A549 (cell line): ENCODE measurements at regions not wholly inside any gene's neighbourhood (a gene's known extent, or its start where the extent isn't known, plus 50 kb on each side); places are given as distances from the start of the nearest gene placed in this dataset.

ENCODE experiments used
- ATAC-seq, 2 experiments: fragments of 200-7000 bp in 1 of 2; fragments of >200 bp in 1 of 2; cut with Nextera tagmentation in 1 of 2; cut with Tn5 transposase in 1 of 2; 3 replicates each; pipeline versions ENCODE4 v1.8.0 to v1.9.1; 2018 to 2020; ENCODE audit warnings: mild to moderate bottlenecking in 1 of 2, moderate library complexity in 1 of 2
- CTCF ChIA-PET: fragments of 300-600 bp; sonication (Branson Sonifier 250); formaldehyde crosslinking; extraction: SDS; loops from one replicate; lab custom pipeline; 2021; ENCODE audit warnings: antibody characterized with exemption, inconsistent platforms; lab: Yijun Ruan, JAX
- POLR2A ChIA-PET: fragments of 350-600 bp; formaldehyde crosslinking; extraction: SDS; loops from one replicate; lab custom pipeline; 2021; ENCODE audit warnings: antibody characterized with exemption, inconsistent platforms; lab: Yijun Ruan, JAX
- DNase-seq, 2 experiments: peaks; one replicate each; pipeline versions ENCODE4 v3.0.0 to v3.0.0-alpha.2; 2011 to 2016; ENCODE audit warnings: low read depth in 1 of 2, low spot score in 1 of 2
- FAIRE-seq: peaks from 2 replicates; lab custom pipeline; 2011; peaks lifted over from hg19 to GRCh38; lab: Jason Lieb, UNC
- H3K27ac ChIP-seq, 2 experiments: fragments of >200 bp; sonication (Bioruptor Twin); formaldehyde crosslinking; 3 replicates each; pipeline ENCODE4 v1.5.1; 2016 to 2017
- H3K4me1 ChIP-seq: fragments of >200 bp; sonication (Bioruptor Twin); formaldehyde crosslinking; 3 replicates; pipeline ENCODE4 v1.6.1; 2016
- H3K4me2 ChIP-seq: fragments of >200 bp; sonication (Bioruptor Twin); formaldehyde crosslinking; 3 replicates; pipeline ENCODE4 v1.6.1; 2016
- H3K4me3 ChIP-seq: fragments of >200 bp; sonication (Bioruptor Twin); formaldehyde crosslinking; 3 replicates; pipeline ENCODE4 v1.5.1; 2016
- H3K9me3 ChIP-seq: fragments of >200 bp; sonication (Bioruptor Twin); formaldehyde crosslinking; 3 replicates; pipeline ENCODE4 v1.6.1; 2016
- CBX2 ChIP-seq: fragments of 200-600 bp; sonication (generic); IDR thresholded peaks from 2 replicates; pipeline ENCODE4 v1.6.1; 2016; ENCODE audit warnings: low read depth, mild to moderate bottlenecking, borderline replicate concordance
- CBX8 ChIP-seq: fragments of 200-600 bp; sonication (generic); IDR thresholded peaks from 2 replicates; pipeline ENCODE4 v1.6.1; 2016
- CEBPB ChIP-seq, 2 experiments: fragments of >200 bp in 1 of 2; sonication (Bioruptor Twin) in 1 of 2; formaldehyde crosslinking in 1 of 2; IDR thresholded peaks; 2 replicates each; pipeline ENCODE4 v1.6.1; 2012 to 2016
- CHD2 ChIP-seq: fragments of 150-350 bp; IDR thresholded peaks from 2 replicates; pipeline ENCODE4 v1.6.1; 2014; ENCODE audit warnings: low read length; ENCODE audit not compliant: partially characterized antibody
- EHF ChIP-seq: fragments of 250-450 bp; sonication (Bioruptor Pico); IDR thresholded peaks from 2 replicates; pipeline ENCODE4 v1.5.0; 2020; ENCODE audit warnings: mild to moderate bottlenecking
- EHMT2 ChIP-seq: fragments of 200-600 bp; sonication (generic); IDR thresholded peaks from 2 replicates; pipeline ENCODE4 v1.6.1; 2016; ENCODE audit warnings: antibody characterized with exemption, low read depth, mild to moderate bottlenecking, moderate library complexity
- EP300 ChIP-seq, 2 experiments: fragments of >200 bp; sonication (Bioruptor Twin); formaldehyde crosslinking; IDR thresholded peaks; 2 replicates in 1 of 2; 3 replicates in 1 of 2; pipeline ENCODE4 v1.6.1; 2016 to 2017
- FOSB ChIP-seq: fragments of 250-450 bp; sonication (Bioruptor Pico); IDR thresholded peaks from 2 replicates; pipeline ENCODE4 v1.5.0; 2020; ENCODE audit warnings: mild to moderate bottlenecking, moderate library complexity
- HEYL ChIP-seq: fragments of 250-450 bp; sonication (Bioruptor Pico); IDR thresholded peaks from 2 replicates; pipeline ENCODE4 v1.8.0; 2021; ENCODE audit warnings: mild to moderate bottlenecking, moderate library complexity
- HMGXB4 ChIP-seq: fragments of 250-450 bp; sonication (Bioruptor Pico); IDR thresholded peaks from 2 replicates; pipeline ENCODE4 v1.5.0; 2021; ENCODE audit warnings: mild to moderate bottlenecking, moderate library complexity, borderline replicate concordance
- HOXA7 ChIP-seq: fragments of 250-450 bp; sonication (Bioruptor Pico); IDR thresholded peaks from 2 replicates; pipeline ENCODE4 v1.5.0; 2020; ENCODE audit warnings: mild to moderate bottlenecking, moderate library complexity
- HOXB13 ChIP-seq: fragments of 250-450 bp; sonication (Bioruptor Pico); IDR thresholded peaks from 2 replicates; pipeline ENCODE4 v1.5.0; 2020; ENCODE audit warnings: low read depth, mild to moderate bottlenecking, moderate library complexity
- JUN ChIP-seq, 2 experiments: fragments of >200 bp; sonication (Bioruptor Twin); formaldehyde crosslinking; IDR thresholded peaks; 2 replicates in 1 of 2; 3 replicates in 1 of 2; pipeline ENCODE4 v1.6.1; 2016 to 2017
- KDM5A ChIP-seq: fragments of 200-600 bp; sonication (generic); IDR thresholded peaks from 2 replicates; pipeline ENCODE4 v1.6.1; 2016; ENCODE audit warnings: antibody characterized with exemption, mild to moderate bottlenecking
- MAFK ChIP-seq: fragments of 450-650 bp; IDR thresholded peaks from 2 replicates; pipeline ENCODE4 v1.6.1; 2014; ENCODE audit not compliant: partially characterized antibody
- NR3C1 ChIP-seq: fragments of >200 bp; sonication (Bioruptor Twin); formaldehyde crosslinking; IDR thresholded peaks from 3 replicates; pipeline ENCODE4 v1.6.1; 2017
- POLR2A ChIP-seq: IDR thresholded peaks from 2 replicates; pipeline ENCODE4 v1.6.1; 2012; ENCODE audit warnings: mild to moderate bottlenecking, low read length
- POLR2AphosphoS2 ChIP-seq: conservative IDR thresholded peaks from 2 replicates; pipeline ENCODE4 v1.6.1; 2012; ENCODE audit warnings: low read length, improper control_type of control experiment, inconsistent platforms
- RAD21 ChIP-seq, 2 experiments: fragments of >200 bp in 1 of 2; sonication (Bioruptor Twin) in 1 of 2; formaldehyde crosslinking in 1 of 2; IDR thresholded peaks in 1 of 2; conservative IDR thresholded peaks in 1 of 2; 2 replicates in 1 of 2; 3 replicates in 1 of 2; pipeline ENCODE4 v1.6.1; 2012 to 2018; ENCODE audit warnings: inconsistent platforms in 1 of 2
- RARB ChIP-seq: fragments of 250-450 bp; sonication (Bioruptor Pico); IDR thresholded peaks from 2 replicates; pipeline ENCODE4 v1.8.0; 2021; ENCODE audit warnings: mild to moderate bottlenecking, moderate library complexity
- RCOR1 ChIP-seq: fragments of 150-350 bp; IDR thresholded peaks from 2 replicates; pipeline ENCODE4 v1.6.1; 2014; ENCODE audit warnings: antibody characterized with exemption, low read length, low read depth
- RNF2 ChIP-seq: fragments of 200-600 bp; sonication (generic); IDR thresholded peaks from 2 replicates; pipeline ENCODE4 v1.6.1; 2016; ENCODE audit warnings: low read depth, mild to moderate bottlenecking, antibody characterized with exemption, moderate library complexity, borderline replicate concordance
- SMC3 ChIP-seq: fragments of >200 bp; sonication (Bioruptor Twin); formaldehyde crosslinking; IDR thresholded peaks from 3 replicates; pipeline ENCODE4 v1.6.1; 2018; ENCODE audit warnings: inconsistent platforms
- SREBF2 ChIP-seq: fragments of 450-650 bp; IDR thresholded peaks from 2 replicates; pipeline ENCODE4 v1.6.1; 2014; ENCODE audit warnings: mild to moderate bottlenecking, moderate library complexity
- TFCP2L1 ChIP-seq: fragments of 250-450 bp; sonication (Bioruptor Pico); IDR thresholded peaks from 2 replicates; pipeline ENCODE4 v1.5.0; 2021; ENCODE audit warnings: mild to moderate bottlenecking
- ZNF302 ChIP-seq: fragments of 250-450 bp; sonication (Bioruptor Pico); IDR thresholded peaks from 2 replicates; pipeline ENCODE4 v1.9.0; 2021; ENCODE audit warnings: inconsistent platforms, mild to moderate bottlenecking, moderate library complexity
- WGBS: methylation state at CpG from one replicate; pipeline ENCODE4 v1.1.6; 2017; ENCODE audit errors: missing lambda C conversion rate; 5-methylcytosine and 5-hydroxymethylcytosine counted together
- TF ChIP-seq, protein P1 (sequence below): fragments of >200 bp; sonication (Bioruptor Twin); formaldehyde crosslinking; IDR thresholded peaks from 3 replicates; pipeline ENCODE4 v1.6.1; 2016
- TF ChIP-seq, protein P2 (sequence below): IDR thresholded peaks from 2 replicates; pipeline ENCODE4 v1.6.1; 2012; ENCODE audit warnings: low read depth, borderline replicate concordance

DNA sequence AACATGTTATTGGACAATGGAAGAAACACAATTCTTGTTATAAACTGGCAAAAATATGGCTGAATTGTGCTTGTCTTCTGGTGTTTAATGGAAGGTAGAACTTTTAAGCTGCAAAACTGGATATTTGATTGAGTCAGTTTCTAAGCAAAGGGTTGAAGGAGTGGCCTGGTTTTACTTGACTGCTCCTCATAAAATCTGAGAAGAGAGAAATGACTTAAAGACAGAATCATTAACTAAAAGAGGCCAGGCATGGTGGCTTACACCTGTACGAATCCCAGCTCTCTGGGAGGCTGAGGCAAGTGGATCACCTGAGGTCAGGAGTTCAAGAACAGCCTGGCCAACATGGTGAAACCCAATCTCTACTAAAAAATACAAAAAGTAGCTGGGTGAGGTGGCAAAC, 770.7 kb downstream of the CDH11 start:
- WGBS, result 0% methylated on average over 1 of the region's 1 CpG

GRCh38 chr16:64346080-64346479, 775.8 kb downstream of the CDH11 start:
- Histone ChIP-seq H3K4me2 (no peak overlapping the region), H3K9me3 (no peaks in the 10 kb centered on the region), H3K4me3 (no peak overlapping the region), H3K4me1 (no peaks in the 10 kb centered on the region), H3K27ac (no peak overlapping the region)
- FAIRE-seq (no peak), ATAC-seq (no peak), DNase-seq (no peak)
- no peak for TF ChIP-seq CBX8
- TF ChIP-seq TFCP2L1, result no peak
- TF ChIP-seq, protein P1, sequence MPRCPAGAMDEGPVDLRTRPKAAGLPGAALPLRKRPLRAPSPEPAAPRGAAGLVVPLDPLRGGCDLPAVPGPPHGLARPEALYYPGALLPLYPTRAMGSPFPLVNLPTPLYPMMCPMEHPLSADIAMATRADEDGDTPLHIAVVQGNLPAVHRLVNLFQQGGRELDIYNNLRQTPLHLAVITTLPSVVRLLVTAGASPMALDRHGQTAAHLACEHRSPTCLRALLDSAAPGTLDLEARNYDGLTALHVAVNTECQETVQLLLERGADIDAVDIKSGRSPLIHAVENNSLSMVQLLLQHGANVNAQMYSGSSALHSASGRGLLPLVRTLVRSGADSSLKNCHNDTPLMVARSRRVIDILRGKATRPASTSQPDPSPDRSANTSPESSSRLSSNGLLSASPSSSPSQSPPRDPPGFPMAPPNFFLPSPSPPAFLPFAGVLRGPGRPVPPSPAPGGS, result no peak
- no peak for TF ChIP-seq FOSB (CRISPR knock-in tag)
- TF ChIP-seq SREBF2, result no peak
- no peak for TF ChIP-seq ZNF302 (CRISPR knock-in tag)
- no peak for TF ChIP-seq RCOR1
- no peak for TF ChIP-seq CHD2
- no peak for TF ChIP-seq EP300 (IDR thresholded peaks at IDR 0.05)
- no peak for TF ChIP-seq EHMT2
- no peak for TF ChIP-seq HOXA7 (CRISPR knock-in tag)
- no peak for TF ChIP-seq JUN (IDR thresholded peaks at IDR 0.05)
- no peak for TF ChIP-seq HOXB13
- TF ChIP-seq HMGXB4, result no peak
- TF ChIP-seq RNF2, result no peak
- TF ChIP-seq RAD21 (conservative IDR thresholded peaks at IDR 0.05 in 1 of 2, IDR thresholded peaks at IDR 0.05 in 1 of 2), result no peak
- ChIA-PET POLR2A (no interaction called here), CTCF (interaction anchor here (1.4 kb wide), 1 partner anchor 10 kb away, joined by 3 read pairs; no protein-coding TSS in a partner anchor)
- 27% methylated on average over 3 of the region's 4 CpGs for WGBS

More for the DNA sequence above, 770.7 kb downstream of the CDH11 start:
- H3K4me1 ChIP-seq, result no peaks in the 10 kb centered on the region
- CTCF ChIA-PET, result no interaction called here
- POLR2A ChIA-PET, result no interaction called here
- no peak for DNase-seq
- FAIRE-seq, result no peak
- H3K9me3 ChIP-seq, result no peaks in the 10 kb centered on the region
- H3K27ac ChIP-seq, result no peak overlapping the region
- no peak overlapping the region for H3K4me3 ChIP-seq
- TF ChIP-seq POLR2AphosphoS2 (no peak), TFCP2L1 (no peak), CBX8 (no peak), CBX2 (no peak), NR3C1 (no peak), RARB (CRISPR knock-in tag) (no peak), KDM5A (no peak), CEBPB (IDR thresholded peaks at IDR 0.05) (no peak), ZNF302 (CRISPR knock-in tag) (no peak), JUN (IDR thresholded peaks at IDR 0.05) (no peak), POLR2A (no peak), HEYL (CRISPR knock-in tag) (no peak), MAFK (no peak), SMC3 (no peak), RAD21 (conservative IDR thresholded peaks at IDR 0.05 in 1 of 2, IDR thresholded peaks at IDR 0.05 in 1 of 2) (no peak), CHD2 (no peak), EHF (no peak)
- TF ChIP-seq, protein P2, sequence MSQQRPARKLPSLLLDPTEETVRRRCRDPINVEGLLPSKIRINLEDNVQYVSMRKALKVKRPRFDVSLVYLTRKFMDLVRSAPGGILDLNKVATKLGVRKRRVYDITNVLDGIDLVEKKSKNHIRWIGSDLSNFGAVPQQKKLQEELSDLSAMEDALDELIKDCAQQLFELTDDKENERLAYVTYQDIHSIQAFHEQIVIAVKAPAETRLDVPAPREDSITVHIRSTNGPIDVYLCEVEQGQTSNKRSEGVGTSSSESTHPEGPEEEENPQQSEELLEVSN, result no peak
- TF ChIP-seq, all 56 proteins: peak for 0
- no peak overlapping the region for H3K4me2 ChIP-seq
- no peak for ATAC-seq
